ENCODE measurements at regions not wholly inside any gene's neighbourhood (a gene's known extent, or its start where the extent isn't known, plus 50 kb on each side); places are given as distances from the start of the nearest gene placed in this dataset.

DNA sequence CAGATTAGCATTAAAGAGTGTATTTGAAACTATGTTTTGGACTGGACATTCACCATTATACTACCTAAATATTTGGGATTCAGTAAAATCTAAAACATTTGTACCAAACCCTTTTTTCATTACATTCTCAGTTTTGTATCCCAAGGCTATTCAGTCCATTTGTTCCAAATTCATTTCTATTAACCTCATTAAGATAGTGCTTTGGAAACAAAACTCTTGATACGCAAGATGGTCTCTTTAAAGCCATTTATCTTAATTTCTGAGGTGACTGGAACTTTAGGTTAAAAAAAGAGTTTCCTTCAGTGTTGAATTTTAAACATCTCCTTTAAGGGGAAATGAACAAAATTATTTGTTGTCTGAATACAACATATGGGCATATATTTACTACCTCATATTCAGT is 702.5 kb upstream of the GRAMD2B start:
- H3K4me1 Mint-ChIP-seq (ENCODE audit: low read depth): no peaks in the 10 kb centered on the region
- TF ChIP-seq, protein P1, sequence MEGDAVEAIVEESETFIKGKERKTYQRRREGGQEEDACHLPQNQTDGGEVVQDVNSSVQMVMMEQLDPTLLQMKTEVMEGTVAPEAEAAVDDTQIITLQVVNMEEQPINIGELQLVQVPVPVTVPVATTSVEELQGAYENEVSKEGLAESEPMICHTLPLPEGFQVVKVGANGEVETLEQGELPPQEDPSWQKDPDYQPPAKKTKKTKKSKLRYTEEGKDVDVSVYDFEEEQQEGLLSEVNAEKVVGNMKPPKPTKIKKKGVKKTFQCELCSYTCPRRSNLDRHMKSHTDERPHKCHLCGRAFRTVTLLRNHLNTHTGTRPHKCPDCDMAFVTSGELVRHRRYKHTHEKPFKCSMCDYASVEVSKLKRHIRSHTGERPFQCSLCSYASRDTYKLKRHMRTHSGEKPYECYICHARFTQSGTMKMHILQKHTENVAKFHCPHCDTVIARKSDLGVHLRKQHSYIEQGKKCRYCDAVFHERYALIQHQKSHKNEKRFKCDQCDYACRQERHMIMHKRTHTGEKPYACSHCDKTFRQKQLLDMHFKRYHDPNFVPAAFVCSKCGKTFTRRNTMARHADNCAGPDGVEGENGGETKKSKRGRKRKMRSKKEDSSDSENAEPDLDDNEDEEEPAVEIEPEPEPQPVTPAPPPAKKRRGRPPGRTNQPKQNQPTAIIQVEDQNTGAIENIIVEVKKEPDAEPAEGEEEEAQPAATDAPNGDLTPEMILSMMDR (IDR thresholded peaks at IDR 0.05): no peak
- no peak overlapping the region for H3K27ac Mint-ChIP-seq
- no peak for DNase-seq
- peaks cover 2% of the 10 kb centered on the region; the same call in 1 of the 2 replicates for H3K27me3 Mint-ChIP-seq (ENCODE audit: insufficient read depth)
- H3K4me3 Mint-ChIP-seq: no peak overlapping the region
- peaks cover 5% of the 10 kb centered on the region; the same call in 1 of the 2 replicates for H3K9me3 Mint-ChIP-seq
- H3K36me3 Mint-ChIP-seq (ENCODE audit: low read depth): no peaks in the 10 kb centered on the region

DNA sequence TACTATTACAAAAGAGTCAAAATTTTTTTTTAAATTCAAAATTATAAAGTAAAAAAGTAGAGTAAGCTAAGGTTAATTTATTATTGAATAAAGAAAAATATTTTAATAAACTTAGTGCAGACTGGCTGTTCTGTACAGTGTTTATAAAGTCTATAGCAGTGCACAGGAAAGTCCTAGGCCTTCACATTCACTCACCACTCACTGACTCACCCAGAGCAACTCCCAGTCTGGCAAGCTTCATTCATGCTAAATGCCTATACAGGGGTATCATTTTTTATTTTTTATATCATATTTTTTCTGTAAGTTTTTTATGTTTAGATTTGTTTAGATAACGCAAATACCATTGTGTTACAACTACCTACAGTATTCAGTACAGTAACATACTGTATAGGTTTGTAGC is 700.7 kb upstream of the GRAMD2B start:
- Mint-ChIP-seq H3K27me3 (ENCODE audit: insufficient read depth) (no peaks in the 10 kb centered on the region), H3K9me3 (no peaks in the 10 kb centered on the region; the same call in 1 of the 2 replicates), H3K4me1 (ENCODE audit: low read depth) (no peaks in the 10 kb centered on the region), H3K36me3 (ENCODE audit: low read depth) (no peaks in the 10 kb centered on the region), H3K27ac (no peak overlapping the region), H3K4me3 (no peak overlapping the region)
- TF ChIP-seq, protein P1 (IDR thresholded peaks at IDR 0.05): no peak
- no peak for DNase-seq

DNA sequence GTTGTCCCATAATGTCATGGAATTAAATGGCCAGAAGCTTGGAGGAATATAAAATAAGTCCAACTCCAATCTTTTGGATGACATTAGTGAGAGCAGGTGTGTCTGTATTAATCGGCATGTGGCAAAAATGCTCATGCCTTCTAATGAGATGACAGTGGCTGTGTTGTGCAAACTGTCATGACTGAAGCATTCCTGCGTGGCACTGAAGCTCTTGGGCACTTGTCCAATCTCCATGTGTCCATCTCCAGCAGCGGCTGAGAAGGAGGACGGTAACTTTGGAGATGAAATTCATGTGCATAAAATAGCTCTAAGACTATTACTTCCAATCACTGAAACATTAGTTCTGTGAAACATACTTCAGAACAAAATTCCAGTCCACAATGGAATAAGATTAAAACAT is 697.5 kb upstream of the GRAMD2B start:
- DNase-seq: no peak
- Mint-ChIP-seq H3K27ac (no peak overlapping the region), H3K4me3 (no peak overlapping the region), H3K36me3 (ENCODE audit: low read depth) (no peaks in the 10 kb centered on the region), H3K9me3 (peaks cover 21% of the 10 kb centered on the region), H3K27me3 (ENCODE audit: insufficient read depth) (no peaks in the 10 kb centered on the region), H3K4me1 (ENCODE audit: low read depth) (no peaks in the 10 kb centered on the region)
- TF ChIP-seq, protein P1 (IDR thresholded peaks at IDR 0.05): no peak

DNA sequence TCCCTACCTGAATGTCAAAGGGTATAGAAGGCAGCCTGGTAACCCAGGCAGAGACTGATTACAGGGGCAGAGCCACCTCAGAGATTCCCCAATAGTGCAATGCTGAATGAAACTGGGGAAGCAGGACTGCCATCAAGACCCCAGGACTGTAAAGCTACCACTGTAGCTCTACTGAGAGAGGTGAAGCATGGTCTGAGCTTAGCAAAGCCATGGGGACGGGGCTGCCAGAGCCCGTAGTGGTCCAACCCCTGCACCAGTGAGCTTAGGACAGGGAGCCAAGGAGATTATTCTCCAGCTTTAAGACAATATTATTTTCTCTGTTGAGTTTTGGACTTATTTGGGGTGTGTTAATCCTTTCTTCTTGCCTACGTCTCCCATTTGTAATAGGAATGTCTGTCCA is 679.3 kb upstream of the GRAMD2B start:
- no peaks in the 10 kb centered on the region for H3K36me3 Mint-ChIP-seq (ENCODE audit: low read depth)
- H3K4me3 Mint-ChIP-seq: no peak overlapping the region
- H3K27me3 Mint-ChIP-seq (ENCODE audit: insufficient read depth): no peaks in the 10 kb centered on the region
- no peak overlapping the region for H3K27ac Mint-ChIP-seq
- H3K9me3 Mint-ChIP-seq: peaks cover 38% of the 10 kb centered on the region
- H3K4me1 Mint-ChIP-seq (ENCODE audit: low read depth): no peaks in the 10 kb centered on the region
- DNase-seq: no peak
- TF ChIP-seq, protein P1 (IDR thresholded peaks at IDR 0.05): no peak

DNA sequence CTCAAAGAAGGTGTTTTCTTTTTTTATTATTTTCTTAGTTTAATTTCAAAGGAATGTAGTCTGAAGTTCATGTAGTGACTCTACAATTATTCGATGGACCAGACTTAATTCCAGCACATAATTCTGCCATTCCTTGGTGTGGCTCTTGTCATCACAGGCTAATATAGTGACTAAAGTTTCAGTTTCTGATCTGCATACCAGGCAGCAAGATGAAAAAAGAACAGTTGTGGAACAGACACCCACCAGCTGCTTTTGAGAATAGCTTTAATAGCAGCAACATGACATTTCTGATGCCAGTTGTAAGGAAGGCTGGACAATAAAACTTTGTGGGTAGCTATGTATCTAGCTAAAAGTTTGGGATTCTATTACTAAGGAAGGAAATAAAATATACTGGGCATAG is 676.3 kb upstream of the GRAMD2B start:
- TF ChIP-seq, protein P1 (IDR thresholded peaks at IDR 0.05): no peak
- Mint-ChIP-seq H3K27ac (no peak overlapping the region), H3K9me3 (peaks cover 35% of the 10 kb centered on the region), H3K4me1 (ENCODE audit: low read depth) (no peaks in the 10 kb centered on the region), H3K36me3 (ENCODE audit: low read depth) (no peaks in the 10 kb centered on the region), H3K4me3 (no peak overlapping the region), H3K27me3 (ENCODE audit: insufficient read depth) (no peaks in the 10 kb centered on the region)
- DNase-seq: no peak

All from HFFc6 (cell line).